ENCODE measurements at regions not wholly inside any gene's neighbourhood (a gene's known extent, or its start where the extent isn't known, plus 50 kb on each side); places are given as distances from the start of the nearest gene placed in this dataset.
"Not testable (repeated sequence)": the region's sequence is repeated elsewhere in the genome, so short reads cannot be mapped to it uniquely, and the experiment has no call there.

DNA sequence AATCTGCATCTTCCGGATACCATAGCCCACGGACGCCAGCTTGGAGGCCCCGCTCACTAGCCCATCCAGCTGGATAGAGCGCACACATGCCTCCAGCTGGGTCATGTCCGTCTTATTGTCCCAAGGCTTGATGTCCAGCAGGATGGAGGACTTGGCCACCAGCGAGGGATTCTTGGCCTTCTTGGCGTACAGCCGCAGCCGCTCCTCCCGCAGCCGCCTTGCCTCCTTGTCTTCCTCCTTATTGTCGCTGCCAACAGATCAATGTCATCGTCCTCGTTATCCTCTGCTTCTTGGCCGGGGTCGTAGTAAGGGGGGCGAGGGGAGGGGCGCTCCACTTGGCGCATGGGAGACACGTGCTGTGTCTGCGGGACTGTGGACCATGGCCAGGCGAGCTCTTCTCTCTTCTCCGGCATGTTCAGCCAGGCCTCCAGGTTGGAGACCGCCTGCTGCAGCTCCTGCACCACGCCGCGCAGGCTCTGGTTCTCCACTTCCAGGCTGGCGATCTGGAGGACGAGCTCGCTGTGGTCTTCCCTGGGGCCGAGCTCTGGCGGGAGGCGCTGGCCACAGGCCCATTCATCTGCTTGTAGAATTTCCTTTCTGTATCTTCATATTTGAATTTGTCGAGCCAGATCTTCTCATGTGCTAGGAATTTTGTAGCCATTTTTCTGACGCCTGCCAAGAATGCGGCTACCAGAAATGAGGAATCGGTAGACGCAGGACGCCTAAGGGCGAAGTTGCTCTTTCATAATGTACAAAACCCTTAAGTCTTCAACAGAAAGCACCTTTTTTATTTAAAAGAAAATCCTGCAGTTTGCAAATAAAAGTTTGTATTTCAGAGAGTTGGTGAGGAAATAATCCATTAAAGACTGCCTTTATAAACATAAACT lies 60.1 kb upstream of the PTPRK start:
- no peak for ATAC-seq
- TF ChIP-seq TCF4 (CRISPR knock-in tag; IDR thresholded peaks at IDR 0.05; ENCODE audit: borderline replicate concordance) (no peak), ZFP3 (CRISPR knock-in tag; IDR thresholded peaks at IDR 0.05) (no peak), POU6F1 (CRISPR knock-in tag; IDR thresholded peaks at IDR 0.05; ENCODE audit: borderline replicate concordance, low read depth) (no peak), ZNF565 (CRISPR knock-in tag; conservative IDR thresholded peaks at IDR 0.05; ENCODE audit: low read depth) (no peak), CREB5 (CRISPR knock-in tag; IDR thresholded peaks at IDR 0.05; ENCODE audit: low read depth) (no peak), PPARA (CRISPR knock-in tag; IDR thresholded peaks at IDR 0.05; ENCODE audit: borderline replicate concordance) (no peak), TOX (CRISPR knock-in tag; IDR thresholded peaks at IDR 0.05; ENCODE audit: borderline replicate concordance) (no peak)
- TF ChIP-seq, protein P1, sequence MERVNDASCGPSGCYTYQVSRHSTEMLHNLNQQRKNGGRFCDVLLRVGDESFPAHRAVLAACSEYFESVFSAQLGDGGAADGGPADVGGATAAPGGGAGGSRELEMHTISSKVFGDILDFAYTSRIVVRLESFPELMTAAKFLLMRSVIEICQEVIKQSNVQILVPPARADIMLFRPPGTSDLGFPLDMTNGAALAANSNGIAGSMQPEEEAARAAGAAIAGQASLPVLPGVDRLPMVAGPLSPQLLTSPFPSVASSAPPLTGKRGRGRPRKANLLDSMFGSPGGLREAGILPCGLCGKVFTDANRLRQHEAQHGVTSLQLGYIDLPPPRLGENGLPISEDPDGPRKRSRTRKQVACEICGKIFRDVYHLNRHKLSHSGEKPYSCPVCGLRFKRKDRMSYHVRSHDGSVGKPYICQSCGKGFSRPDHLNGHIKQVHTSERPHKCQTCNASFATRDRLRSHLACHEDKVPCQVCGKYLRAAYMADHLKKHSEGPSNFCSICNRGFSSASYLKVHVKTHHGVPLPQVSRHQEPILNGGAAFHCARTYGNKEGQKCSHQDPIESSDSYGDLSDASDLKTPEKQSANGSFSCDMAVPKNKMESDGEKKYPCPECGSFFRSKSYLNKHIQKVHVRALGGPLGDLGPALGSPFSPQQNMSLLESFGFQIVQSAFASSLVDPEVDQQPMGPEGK (CRISPR knock-in tag; IDR thresholded peaks at IDR 0.05; ENCODE audit: borderline replicate concordance): no peak

DNA sequence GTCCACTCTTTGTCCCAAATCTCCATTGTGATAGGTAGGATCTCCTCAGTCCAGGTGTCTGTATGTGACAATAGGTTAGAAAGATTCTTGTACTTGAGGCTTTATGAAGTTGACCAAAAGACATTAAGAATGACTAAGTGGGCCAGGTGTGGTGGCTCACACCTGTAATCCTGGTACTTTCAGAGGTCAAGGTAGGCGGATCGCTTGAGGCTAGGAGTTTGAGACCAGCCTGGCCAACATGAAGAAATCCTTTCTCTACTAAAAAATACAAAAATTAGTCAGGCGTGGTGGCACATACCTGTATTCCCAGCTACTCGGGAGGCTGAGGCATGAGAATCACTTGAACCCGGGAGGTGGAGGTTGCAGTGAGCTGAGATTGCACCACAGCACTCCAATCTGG lies 54.9 kb upstream of the PTPRK start:
- ATAC-seq: not testable (repeated sequence)

DNA sequence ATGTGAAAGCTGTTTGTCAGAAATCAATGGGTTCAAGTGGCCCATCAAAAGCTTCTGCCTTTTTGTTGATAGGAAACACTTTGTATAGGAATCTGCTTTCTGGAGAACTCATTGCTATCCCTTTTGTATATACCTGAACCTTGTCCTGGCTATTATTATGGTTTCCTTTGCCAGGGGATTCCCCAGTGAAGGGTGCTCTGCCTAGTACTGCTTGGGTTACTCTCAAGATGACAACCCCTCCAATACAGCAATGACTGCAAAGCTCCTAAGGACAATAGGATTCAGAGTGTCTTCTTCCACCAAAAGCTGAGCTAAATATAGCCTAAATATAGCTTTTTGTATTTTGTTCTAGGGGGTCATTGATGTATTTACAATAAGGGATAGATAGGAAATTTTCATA lies 54.0 kb upstream of the PTPRK start:
- TF ChIP-seq CSDC2 (CRISPR knock-in tag; IDR thresholded peaks at IDR 0.05) (no peak), PPARA (CRISPR knock-in tag; IDR thresholded peaks at IDR 0.05; ENCODE audit: borderline replicate concordance) (no peak), TOX (CRISPR knock-in tag; IDR thresholded peaks at IDR 0.05; ENCODE audit: borderline replicate concordance) (no peak), ZC3H10 (CRISPR knock-in tag; IDR thresholded peaks at IDR 0.05) (no peak), ZFP3 (CRISPR knock-in tag; IDR thresholded peaks at IDR 0.05) (no peak), ARNTL (CRISPR knock-in tag; IDR thresholded peaks at IDR 0.05; ENCODE audit: borderline replicate concordance, low read depth) (no peak), ZNF565 (CRISPR knock-in tag; conservative IDR thresholded peaks at IDR 0.05; ENCODE audit: low read depth) (no peak), TCF4 (CRISPR knock-in tag; IDR thresholded peaks at IDR 0.05; ENCODE audit: borderline replicate concordance) (no peak), RARB (CRISPR knock-in tag; IDR thresholded peaks at IDR 0.05) (no peak), ISL1 (CRISPR knock-in tag; IDR thresholded peaks at IDR 0.05) (no peak), ZFP30 (CRISPR knock-in tag; IDR thresholded peaks at IDR 0.05) (no peak), OSR1 (CRISPR knock-in tag; IDR thresholded peaks at IDR 0.05) (no peak), CREB5 (CRISPR knock-in tag; IDR thresholded peaks at IDR 0.05; ENCODE audit: low read depth) (no peak), ESRRG (CRISPR knock-in tag; IDR thresholded peaks at IDR 0.05) (no peak)
- TF ChIP-seq, protein P1 (CRISPR knock-in tag; IDR thresholded peaks at IDR 0.05; ENCODE audit: borderline replicate concordance): no peak
- TF ChIP-seq, protein P2, sequence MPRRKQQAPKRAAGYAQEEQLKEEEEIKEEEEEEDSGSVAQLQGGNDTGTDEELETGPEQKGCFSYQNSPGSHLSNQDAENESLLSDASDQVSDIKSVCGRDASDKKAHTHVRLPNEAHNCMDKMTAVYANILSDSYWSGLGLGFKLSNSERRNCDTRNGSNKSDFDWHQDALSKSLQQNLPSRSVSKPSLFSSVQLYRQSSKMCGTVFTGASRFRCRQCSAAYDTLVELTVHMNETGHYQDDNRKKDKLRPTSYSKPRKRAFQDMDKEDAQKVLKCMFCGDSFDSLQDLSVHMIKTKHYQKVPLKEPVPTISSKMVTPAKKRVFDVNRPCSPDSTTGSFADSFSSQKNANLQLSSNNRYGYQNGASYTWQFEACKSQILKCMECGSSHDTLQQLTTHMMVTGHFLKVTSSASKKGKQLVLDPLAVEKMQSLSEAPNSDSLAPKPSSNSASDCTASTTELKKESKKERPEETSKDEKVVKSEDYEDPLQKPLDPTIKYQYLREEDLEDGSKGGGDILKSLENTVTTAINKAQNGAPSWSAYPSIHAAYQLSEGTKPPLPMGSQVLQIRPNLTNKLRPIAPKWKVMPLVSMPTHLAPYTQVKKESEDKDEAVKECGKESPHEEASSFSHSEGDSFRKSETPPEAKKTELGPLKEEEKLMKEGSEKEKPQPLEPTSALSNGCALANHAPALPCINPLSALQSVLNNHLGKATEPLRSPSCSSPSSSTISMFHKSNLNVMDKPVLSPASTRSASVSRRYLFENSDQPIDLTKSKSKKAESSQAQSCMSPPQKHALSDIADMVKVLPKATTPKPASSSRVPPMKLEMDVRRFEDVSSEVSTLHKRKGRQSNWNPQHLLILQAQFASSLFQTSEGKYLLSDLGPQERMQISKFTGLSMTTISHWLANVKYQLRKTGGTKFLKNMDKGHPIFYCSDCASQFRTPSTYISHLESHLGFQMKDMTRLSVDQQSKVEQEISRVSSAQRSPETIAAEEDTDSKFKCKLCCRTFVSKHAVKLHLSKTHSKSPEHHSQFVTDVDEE (CRISPR knock-in tag; IDR thresholded peaks at IDR 0.05): no peak
- TF ChIP-seq, protein P3, sequence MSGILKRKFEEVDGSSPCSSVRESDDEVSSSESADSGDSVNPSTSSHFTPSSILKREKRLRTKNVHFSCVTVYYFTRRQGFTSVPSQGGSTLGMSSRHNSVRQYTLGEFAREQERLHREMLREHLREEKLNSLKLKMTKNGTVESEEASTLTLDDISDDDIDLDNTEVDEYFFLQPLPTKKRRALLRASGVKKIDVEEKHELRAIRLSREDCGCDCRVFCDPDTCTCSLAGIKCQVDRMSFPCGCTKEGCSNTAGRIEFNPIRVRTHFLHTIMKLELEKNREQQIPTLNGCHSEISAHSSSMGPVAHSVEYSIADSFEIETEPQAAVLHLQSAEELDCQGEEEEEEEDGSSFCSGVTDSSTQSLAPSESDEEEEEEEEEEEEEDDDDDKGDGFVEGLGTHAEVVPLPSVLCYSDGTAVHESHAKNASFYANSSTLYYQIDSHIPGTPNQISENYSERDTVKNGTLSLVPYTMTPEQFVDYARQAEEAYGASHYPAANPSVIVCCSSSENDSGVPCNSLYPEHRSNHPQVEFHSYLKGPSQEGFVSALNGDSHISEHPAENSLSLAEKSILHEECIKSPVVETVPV (CRISPR knock-in tag; IDR thresholded peaks at IDR 0.05): no peak
- no peak for ATAC-seq

All from SK-N-SH treated with all-trans-retinoic acid at 6 μM for 48 hours (cell line).